ENCODE measurements at regions not wholly inside any gene's neighbourhood (a gene's known extent, or its start where the extent isn't known, plus 50 kb on each side); places are given as distances from the start of the nearest gene placed in this dataset.
A peak's percentile ranks its signal among the peaks of the same experiment; 100 is the strongest.
"Not testable (repeated sequence)": the region's sequence is repeated elsewhere in the genome, so short reads cannot be mapped to it uniquely, and the experiment has no call there.

DNA sequence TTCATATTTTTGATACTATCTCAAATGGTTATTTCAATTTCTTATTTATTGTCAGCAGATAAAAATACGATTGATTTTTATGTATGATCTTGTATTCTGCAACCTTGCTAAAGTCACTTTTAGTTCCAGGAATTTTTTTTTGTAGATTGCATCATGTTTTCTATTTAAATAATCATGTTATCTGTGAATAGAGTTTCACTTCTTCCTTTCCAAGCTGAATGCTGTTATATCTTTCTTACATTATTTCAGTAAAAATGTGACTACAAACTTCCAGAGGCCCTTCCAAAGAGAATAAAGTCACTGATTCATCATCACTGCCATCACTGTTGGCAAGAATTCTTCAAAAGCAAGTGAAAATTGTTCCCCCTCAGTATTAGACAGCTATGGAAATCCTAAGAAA is 104.7 kb upstream of the RAP1B start:
- no peak for DNase-seq (ENCODE audit: low read depth, low spot score)

DNA sequence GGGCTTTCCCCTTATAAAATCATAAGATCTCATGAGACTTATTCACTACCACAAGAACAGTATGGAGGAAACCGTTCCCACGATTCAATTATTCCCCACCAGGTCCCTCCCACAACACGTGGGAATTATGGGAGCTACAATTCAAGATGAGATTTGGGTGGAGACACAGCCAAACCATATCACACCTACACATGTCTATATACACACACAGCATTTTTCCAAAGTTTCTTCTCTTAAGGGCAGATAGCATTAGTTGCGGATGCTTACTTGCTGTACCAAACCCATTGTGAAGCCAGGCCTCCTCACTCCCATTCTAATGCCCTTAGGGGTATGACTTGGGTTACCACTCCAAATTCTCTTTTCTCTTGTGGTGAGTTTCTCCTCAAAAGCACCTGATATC is 104.1 kb upstream of the RAP1B start:
- DNase-seq (ENCODE audit: low read depth, low spot score): no peak

DNA sequence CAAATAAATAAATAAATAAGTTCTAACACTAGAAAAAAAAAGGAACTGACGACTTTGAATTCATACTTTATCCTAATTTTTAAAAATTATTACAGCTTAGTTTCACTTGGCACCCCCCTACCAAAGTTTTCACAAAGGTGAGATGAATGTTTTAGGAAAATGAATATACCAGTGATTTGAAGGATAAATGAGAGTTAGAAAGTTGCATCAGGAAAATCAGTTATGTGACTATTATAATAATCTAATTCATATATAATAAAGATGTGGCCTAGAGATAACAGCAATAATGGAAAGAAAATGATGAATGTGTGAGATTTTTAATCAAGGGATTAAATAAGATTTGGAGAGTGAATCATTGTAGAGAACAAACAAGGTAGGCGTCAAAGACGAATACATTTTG is 103.0 kb upstream of the RAP1B start:
- DNase-seq (ENCODE audit: low read depth, low spot score): no peak

DNA sequence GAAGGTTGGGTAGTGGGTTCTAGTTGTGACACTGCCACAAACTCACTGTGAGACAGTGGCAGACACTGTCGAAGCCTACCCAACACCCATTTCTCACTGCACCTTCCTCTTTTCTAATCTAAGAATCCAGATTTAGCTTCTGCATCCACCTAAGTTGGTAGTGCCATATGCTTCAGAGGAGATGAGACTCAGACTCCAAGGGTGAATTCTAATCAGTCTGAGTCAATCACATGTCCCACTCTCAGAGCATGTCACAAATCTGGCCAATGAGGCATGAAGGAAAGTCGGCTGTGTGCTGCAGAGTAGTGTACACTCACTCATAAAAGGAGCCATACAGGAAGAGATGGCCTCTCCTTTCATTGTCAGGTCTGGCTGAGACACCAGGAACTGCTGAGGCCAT is 102.1 kb upstream of the RAP1B start:
- no peak for DNase-seq (ENCODE audit: low read depth, low spot score)

DNA sequence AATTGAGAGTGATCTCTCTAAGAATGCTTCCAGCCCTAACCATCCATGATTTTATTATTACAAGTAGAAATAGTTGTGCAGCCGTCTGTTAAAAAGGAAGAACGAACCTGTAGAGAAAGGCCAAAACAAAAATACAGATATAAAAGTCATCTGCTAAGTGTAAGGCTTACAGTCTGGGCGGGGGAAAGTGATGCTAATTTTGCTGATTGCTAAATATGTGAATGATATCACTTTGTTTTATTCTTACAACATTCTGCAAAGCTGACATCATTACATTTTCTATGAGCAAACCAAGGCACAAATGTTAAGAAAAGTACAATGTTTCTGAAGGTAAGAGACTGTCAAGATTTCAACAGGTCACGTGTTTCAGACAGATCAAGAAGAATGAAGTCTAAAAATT is 101.5 kb upstream of the RAP1B start:
- DNase-seq (ENCODE audit: low read depth, low spot score): no peak

DNA sequence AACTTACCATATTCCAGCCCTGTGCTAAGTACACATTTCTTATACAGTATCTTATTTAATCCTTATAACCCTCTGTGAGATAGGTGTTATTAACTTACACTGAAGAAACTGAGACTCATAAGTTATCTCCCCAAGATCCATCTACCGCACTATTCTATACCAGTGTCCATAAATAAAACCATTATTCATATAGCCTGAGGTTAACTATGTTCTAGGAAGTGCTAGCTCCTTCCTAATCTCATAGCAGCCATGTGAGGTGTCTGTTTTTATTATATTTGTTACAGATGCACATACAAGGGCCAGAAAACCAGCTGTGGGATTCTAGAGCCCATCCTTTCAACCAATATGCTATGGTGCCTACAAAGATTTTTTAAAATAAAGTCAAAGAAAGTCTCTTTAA is 100.3 kb upstream of the RAP1B start:
- no peak for DNase-seq (ENCODE audit: low read depth, low spot score)

DNA sequence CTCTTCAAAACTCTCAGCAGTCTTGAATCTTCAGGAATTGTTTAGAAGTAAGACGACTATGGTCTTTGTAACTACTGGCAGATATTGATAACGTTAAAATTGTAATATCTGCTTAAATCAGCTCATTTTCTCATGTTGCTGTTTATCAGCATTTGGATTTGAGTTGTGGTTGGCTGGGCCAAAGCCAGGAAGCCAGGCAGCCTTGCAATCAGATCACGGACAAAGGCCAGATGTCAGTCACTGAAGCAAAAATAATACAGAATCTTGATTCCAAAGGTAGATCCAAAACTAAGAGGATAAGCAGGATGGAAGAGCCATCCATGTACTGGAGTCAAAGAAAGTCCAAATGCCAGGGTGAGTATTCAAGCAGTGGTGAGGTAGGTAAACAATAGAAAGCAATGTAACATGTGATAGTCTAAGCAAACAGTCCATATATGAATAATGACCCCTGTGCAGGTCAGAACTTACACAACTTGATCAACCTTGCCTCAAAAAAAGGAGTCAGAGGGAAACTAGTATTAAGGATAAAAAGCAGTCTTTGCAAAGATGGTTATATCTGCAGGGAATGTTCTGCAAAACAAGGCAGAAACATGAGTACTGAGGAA is 95.8 kb upstream of the RAP1B start:
- DNase-seq (ENCODE audit: low read depth, low spot score): no peak

DNA sequence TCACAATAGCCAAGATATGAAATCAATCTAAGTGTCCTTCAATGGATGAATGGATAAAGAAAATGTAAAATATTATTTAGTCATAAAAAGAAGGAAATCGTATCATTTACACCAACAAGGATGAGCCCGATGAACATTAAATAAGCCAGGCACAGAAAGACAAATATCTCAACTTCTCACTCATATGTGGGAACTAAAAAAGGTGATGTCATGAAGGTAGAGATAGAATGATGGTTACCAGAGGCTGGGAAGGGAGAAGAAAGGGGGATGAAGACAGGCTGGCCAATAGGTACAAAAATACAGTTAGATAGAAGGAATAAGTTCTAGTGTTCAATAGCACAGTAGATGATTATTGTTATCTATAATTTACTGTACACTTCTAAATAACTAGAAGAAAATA is 94.9 kb upstream of the RAP1B start:
- DNase-seq (ENCODE audit: low read depth, low spot score): no peak

DNA sequence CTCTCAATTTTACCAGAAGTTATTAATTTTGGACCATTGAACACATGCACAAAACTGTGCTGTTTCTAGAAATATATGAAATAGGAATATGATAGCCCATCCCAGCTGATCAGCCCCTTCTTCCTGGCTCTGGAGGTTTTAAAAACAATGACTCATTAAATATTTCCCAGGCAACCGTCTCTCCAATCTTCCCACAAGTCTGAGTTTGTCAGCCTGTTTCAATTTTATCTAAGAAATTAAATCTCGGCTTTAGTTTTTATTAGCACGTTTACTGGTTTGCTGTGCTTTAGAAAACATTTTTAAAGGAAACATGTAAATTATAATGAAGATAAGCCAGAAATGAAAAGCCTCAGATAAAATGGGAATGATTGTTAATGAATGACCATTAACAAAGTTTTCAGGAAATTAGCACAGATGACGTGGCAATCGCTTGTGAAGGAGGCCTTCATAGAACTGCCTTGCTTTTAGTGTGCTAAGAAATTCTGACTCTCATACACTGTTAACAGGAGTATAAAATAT is 89.3 kb upstream of the RAP1B start:
- DNase-seq (ENCODE audit: low read depth, low spot score): peak; percentile 65

DNA sequence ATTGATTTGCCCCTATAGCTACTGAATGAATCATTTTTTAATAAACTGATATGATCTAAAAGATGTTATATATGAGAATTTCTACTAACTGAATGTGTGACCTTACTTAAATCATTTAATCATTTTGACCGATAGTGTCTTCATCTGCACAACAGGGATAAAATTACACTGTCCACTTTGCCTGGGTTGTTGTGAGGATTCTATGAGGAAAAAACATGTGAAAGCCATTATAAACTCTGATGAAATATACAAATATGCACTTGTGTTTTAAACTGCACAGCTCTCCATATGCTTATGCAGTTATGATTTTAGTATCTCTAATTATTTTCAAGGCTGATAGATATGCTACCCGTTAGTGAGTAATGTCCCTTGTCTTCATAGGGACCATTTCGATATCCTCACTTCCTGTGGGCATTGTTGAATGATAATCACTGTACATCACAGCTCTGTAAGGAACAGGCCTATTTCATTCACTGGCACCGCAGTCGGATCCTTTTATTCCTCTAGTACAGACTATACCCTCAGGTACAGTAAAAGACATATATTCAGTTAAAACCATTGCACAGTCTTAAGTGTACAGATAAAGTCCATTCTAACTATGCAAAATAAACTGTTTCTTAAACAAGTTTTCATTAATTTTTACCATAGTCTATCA is 88.7 kb upstream of the RAP1B start:
- DNase-seq (ENCODE audit: low read depth, low spot score): no peak

DNA sequence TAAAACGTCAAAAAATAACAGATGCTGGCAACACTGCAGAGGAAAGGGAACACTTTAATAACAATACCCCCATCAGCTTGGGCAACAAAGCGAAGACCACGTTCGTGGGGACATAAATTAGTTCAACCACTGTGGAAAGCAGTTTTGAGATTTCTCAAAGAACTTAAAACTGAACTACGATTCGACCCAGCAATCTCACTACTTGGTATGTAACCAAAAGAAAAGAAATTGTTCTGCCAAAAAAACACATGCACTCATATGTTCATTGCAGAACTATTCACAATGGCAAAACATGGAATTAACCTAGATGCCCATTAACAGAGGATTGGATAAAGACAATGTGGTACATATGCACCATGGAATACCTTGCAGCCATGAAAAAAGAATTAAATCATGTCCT is 81.2 kb upstream of the RAP1B start:
- DNase-seq (ENCODE audit: low read depth, low spot score): no peak

DNA sequence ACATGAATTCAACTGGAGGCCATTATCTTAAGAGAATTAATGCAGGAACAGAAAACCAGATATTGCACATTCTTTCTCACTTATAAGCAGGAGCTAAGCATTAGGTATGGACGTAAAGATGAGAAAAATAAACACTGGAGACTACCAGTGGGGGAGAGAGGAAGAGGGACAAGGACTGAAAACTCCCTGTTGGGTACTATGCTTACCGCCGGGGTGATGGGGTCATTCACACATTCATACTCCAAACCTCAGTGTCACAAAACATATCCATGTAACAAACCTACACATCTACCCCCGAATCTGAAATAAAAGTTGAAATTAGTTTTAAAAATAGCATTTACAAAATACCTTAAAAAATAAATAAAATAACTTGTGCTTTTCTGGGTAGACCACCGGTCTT is 80.8 kb upstream of the RAP1B start:
- DNase-seq (ENCODE audit: low read depth, low spot score): no peak

DNA sequence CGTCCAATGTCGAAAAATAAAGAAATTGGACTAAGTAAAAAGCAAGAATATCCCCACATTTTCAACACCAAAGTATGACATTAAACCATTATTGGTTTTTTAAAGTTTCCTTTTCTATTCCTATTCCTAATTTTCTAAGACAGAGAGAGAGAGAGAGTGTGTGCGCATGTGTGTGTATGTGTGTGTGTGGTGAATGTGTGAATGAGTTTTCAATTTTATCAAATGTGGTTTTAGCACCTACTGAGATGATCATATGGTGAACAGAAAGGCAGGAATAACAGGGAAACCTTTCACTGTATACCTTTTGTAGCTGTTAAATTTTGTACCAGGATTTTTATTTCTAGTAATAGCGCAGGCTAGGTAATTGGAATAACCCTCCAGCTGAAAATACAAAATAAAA is 80.4 kb upstream of the RAP1B start:
- DNase-seq (ENCODE audit: low read depth, low spot score): no peak

DNA sequence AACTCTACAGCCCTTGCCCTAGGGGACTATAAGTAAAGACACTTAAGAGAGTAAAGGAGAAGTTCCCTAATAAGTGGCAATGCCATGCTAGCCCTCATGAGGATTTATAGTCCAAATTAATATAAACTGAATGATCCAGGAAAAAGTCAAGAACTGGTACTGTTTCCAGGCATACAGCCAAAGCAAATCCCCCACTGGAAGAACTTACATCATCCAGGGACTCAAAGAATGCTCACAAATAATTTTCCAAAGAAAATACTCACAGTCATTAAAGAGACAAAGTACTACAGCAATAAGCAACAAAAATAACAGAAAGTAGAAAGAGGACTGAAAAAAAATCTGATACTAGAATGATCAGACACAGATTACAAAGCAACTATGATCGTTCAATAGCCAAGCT is 79.7 kb upstream of the RAP1B start:
- peak; percentile 75 for DNase-seq (ENCODE audit: low read depth, low spot score)

DNA sequence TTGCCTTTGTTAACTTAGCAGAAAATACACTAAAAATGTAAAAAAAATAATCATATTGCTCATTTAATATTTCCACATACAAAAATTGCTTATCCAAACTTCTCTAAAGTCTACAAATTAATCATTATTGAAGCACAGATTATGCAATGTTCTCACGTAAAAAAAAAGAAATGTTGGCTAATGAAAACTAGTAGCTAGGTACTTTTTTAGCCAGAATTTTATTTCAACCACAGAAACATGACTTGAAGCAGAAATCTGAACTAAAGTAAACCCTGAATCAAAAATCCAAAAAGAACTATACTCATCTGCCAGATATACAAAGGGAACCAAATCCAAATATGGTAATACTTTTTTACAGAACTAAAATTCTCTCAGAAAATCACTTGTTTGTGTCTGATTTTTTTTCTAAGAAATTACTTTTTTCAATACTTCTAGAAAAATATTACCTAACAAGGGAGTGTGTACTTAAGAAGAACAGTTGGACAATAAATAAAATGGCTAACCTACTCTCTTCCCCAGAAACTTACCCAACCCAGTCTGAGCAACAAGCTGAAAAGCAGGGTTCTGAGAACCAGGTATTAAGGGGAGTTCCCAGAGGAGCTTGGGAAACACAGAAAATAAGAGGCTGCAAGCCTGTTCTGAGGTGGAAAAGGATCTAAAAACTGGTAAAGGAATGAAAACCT is 78.4 kb upstream of the RAP1B start:
- DNase-seq (ENCODE audit: low read depth, low spot score): no peak

DNA sequence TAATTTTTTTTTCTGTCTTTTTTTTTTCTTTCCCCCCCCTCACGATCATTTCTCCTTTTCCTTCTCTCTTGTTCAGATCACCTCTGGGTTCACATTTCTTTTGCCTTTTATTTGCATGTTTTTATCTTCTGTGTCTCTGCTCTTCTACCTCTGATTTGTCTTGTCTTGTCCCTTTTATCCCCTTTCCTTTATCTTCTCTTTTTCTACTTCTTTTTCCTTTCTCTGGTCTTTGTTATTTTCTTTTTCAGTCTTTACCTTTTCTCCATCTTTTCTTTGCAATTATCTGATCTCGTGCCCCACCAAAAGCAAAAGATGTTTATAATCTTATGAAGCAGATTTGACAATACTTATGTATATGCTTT is 77.8 kb upstream of the RAP1B start:
- no peak for DNase-seq (ENCODE audit: low read depth, low spot score)

DNA sequence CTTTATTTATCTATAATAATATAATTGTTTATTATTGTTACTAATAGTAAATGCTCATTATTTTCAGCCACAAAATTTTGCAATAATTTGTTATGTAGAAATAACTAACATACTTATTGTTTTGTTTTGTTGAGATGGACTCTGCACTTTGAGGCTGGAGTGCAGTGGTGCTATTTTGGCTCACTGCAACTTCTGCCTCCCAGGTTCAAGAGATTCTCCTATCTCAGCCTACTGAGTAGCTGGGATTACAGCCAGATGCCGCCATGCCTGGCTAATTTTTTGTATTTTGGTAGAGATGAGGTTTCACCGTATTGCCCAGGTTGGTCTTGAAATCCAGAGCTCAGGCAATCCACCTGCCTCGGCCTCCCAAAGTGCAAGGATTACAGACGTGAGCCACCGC is 76.6 kb upstream of the RAP1B start:
- no peak for DNase-seq (ENCODE audit: low read depth, low spot score)

DNA sequence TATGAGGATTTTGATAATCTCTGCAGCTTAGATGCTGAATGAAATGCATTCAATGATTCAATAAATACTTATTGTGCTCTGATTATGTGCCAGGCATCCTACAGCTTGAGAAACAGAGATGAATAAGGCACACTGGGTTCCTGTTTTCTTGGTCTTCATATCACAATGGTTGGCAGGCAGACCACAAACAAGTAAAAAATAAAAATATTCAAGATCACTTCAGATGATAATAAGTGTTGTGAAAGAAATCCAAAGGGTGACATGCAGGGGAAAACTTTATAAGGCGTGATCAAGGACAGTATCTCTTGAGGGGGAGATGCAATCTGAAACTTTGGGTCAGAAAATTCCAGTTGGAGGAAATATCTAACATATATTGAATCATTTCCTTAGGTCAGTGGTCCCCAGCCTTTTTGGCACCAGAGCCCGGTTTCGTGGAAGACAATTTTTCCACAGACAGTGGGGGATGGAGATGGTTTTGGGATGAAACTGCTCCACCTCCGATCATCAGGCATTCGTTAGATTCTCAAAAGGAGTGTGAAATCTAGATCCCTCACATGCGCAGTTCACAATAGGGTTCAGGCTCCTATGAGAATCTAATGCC is 73.7 kb upstream of the RAP1B start:
- no peak for DNase-seq (ENCODE audit: low read depth, low spot score)

DNA sequence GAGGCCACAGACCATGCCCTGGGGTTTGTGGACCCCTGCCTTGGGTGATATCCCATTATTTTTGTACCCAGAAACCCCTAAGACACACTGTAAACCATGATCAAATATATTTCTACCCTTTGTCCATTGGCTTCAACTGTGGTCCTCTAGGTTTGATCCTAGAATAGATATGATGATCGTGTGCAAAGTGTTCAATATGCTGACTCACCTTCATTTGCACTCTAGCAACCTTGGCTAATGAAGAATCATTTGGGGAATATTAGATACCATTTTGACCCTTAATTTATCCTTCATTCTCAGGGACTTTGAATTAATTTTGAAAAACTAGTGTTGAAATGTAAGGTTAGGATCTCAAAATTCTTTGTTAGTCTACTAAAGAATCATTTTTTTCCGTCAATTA is 73.1 kb upstream of the RAP1B start:
- DNase-seq (ENCODE audit: low read depth, low spot score): no peak

DNA sequence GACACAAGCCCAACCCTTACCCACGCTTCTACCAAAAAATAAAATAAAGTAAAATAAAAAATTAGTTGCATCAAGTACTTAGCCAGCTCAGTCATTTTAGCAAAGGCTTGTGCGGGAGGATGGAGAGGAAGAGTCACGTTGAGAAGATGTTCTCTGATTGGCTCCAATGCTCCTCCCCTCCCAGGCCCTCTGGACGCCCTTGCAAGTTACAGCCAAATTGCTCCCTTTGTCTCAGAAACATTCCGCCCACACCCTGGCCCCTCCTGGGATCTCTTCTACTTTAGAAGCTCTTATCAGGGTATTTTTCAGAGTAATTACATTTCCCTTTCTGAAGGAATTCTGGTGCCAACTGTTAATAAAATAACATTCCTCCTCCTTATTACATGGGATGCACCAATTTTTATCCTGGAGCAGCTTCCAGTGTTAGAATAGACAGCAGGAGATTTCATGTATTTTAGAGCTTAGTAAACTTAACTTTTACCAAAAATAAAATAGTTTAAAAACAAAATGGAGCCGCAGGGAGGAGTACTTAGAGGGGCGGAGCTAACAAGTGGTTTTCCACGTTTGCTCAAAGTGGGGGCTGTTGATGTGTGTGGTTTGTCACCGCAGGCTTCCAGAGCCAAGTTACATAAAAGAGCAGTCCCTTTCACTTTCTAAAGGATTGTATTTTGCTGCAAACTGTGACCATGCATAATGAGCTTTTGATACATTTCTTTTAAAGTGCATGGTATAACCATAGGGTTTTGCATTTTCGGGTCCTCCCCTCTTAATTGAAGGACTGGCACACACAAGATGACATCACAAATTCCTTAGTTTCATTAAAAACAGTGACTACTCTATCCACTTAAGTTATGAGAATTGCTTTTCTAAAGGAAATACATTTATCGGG is 71.7 kb upstream of the RAP1B start:
- no peak for DNase-seq (ENCODE audit: low read depth, low spot score)

DNA sequence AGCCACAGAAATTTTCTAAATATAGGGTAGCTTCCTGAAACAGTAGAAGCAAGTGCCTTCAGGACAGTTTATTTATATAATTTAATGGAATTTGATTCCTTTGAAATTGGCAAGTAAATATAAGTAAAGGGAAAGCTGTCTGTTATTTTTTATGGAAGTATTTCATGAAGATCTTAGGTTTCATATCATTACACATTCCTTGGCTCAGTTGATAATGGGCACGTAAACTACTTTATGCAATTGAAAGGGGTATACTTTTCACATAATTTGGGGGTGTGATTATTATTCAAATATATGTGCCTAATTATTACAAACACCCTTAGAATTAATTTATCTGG is 71.1 kb upstream of the RAP1B start:
- DNase-seq (ENCODE audit: low read depth, low spot score): no peak

DNA sequence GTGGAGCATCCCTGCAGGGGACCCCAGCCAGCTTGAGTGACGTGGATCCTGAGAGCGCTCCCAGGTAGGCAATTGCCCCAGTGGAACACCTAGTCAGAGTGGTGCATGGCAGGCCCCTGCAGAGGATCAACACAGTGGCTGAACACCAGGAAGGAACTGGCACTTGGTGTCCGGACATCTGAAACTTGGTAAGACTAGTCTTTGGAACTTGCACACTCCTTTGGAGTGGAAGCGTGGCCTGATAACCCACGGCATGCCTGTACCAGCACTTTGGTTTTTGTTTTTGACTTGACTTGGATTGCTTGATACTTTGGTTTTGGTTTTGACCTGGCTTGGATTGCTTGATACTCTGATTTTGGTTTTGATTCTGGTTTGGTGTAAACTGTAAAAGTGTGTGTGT is 69.9 kb upstream of the RAP1B start:
- not testable (repeated sequence) for DNase-seq (ENCODE audit: low read depth, low spot score)

Data from smooth muscle cell of the brain vasculature (primary cell).